H9 (cell line): ENCODE measurements at regions not wholly inside any gene's neighbourhood (a gene's known extent, or its start where the extent isn't known, plus 50 kb on each side); places are given as distances from the start of the nearest gene placed in this dataset.

Experiments
- DNase-seq: peaks from one replicate; pipeline ENCODE4 v3.0.0-alpha.2; 2017
- H2AFZ ChIP-seq: one replicate; pipeline ENCODE4 v1.6.1; 2013; ENCODE audit warnings: mild to moderate bottlenecking, low read length, control low read depth, moderate library complexity
- H2AK5ac ChIP-seq: 2 replicates; pipeline ENCODE4 v1.6.1; 2013; ENCODE audit warnings: low read length, control low read depth, mixed read lengths; ENCODE audit not compliant: insufficient read length
- H2BK120ac ChIP-seq: one replicate; pipeline ENCODE4 v1.6.1; 2013; ENCODE audit warnings: low read depth, mild to moderate bottlenecking, low read length, control low read depth, inconsistent platforms; ENCODE audit not compliant: poor library complexity, severe bottlenecking
- H2BK12ac ChIP-seq: 2 replicates; pipeline ENCODE4 v1.6.1; 2013; ENCODE audit warnings: low read length, control low read depth, mixed read lengths, low read depth; ENCODE audit not compliant: insufficient read length
- H2BK15ac ChIP-seq: 2 replicates; pipeline ENCODE4 v1.6.1; 2013; ENCODE audit warnings: low read depth, low read length, control low read depth
- H2BK20ac ChIP-seq: one replicate; pipeline ENCODE4 v1.6.1; 2013; ENCODE audit warnings: low read depth, mild to moderate bottlenecking, low read length, control low read depth, inconsistent platforms; ENCODE audit not compliant: poor library complexity, severe bottlenecking
- H2BK5ac ChIP-seq: 2 replicates; pipeline ENCODE4 v1.6.1; 2013; ENCODE audit warnings: low read length, control low read depth, mixed read lengths; ENCODE audit not compliant: insufficient read length
- H3K14ac ChIP-seq: 2 replicates; pipeline ENCODE4 v1.6.1; 2013; ENCODE audit warnings: low read length, control low read depth; ENCODE audit not compliant: insufficient read depth
- H3K18ac ChIP-seq: 2 replicates; pipeline ENCODE4 v1.6.1; 2013; ENCODE audit warnings: low read depth, mild to moderate bottlenecking, mixed read lengths, low read length, control low read depth; ENCODE audit not compliant: insufficient read length
- H3K23ac ChIP-seq: 2 replicates; pipeline ENCODE4 v1.6.1; 2013; ENCODE audit warnings: low read length, control low read depth, mixed read lengths, low read depth; ENCODE audit not compliant: insufficient read length
- H3K23me2 ChIP-seq: 2 replicates; pipeline ENCODE4 v1.6.1; 2013; ENCODE audit warnings: low read depth, mild to moderate bottlenecking, mixed read lengths, low read length, control low read depth; ENCODE audit not compliant: insufficient read length, poor library complexity, severe bottlenecking
- H3K27ac ChIP-seq: 2 replicates; pipeline ENCODE4 v1.5.1; 2013; ENCODE audit warnings: low read length, control low read depth, mixed read lengths, low read depth; ENCODE audit not compliant: insufficient read length
- H3K27me3 ChIP-seq: 2 replicates; pipeline ENCODE4 v1.6.1; 2013; ENCODE audit warnings: low read length, control low read depth, inconsistent platforms; ENCODE audit not compliant: insufficient read depth
- H3K4ac ChIP-seq: 2 replicates; pipeline ENCODE4 v1.6.1; 2013; ENCODE audit warnings: low read depth, mild to moderate bottlenecking, control low read depth, inconsistent platforms, low read length, moderate library complexity
- H3K4me1 ChIP-seq: 2 replicates; pipeline ENCODE4 v1.6.1; 2013; ENCODE audit warnings: low read length, control low read depth, inconsistent platforms; ENCODE audit not compliant: insufficient read depth
- H3K4me2 ChIP-seq: 2 replicates; pipeline ENCODE4 v1.6.1; 2013; ENCODE audit warnings: low read length, control low read depth, mixed read lengths; ENCODE audit not compliant: insufficient read length, insufficient read depth
- H3K56ac ChIP-seq: 2 replicates; pipeline ENCODE4 v1.6.1; 2013; ENCODE audit warnings: low read depth, mild to moderate bottlenecking, mixed read lengths, low read length, control low read depth; ENCODE audit not compliant: insufficient read length
- H3K79me1 ChIP-seq: 2 replicates; pipeline ENCODE4 v1.6.1; 2013; ENCODE audit warnings: low read depth, mild to moderate bottlenecking, moderate library complexity, low read length, control low read depth, inconsistent platforms; ENCODE audit not compliant: insufficient read depth, poor library complexity, severe bottlenecking
- H3K79me2 ChIP-seq: 2 replicates; pipeline ENCODE4 v1.6.1; 2013; ENCODE audit warnings: low read length, control low read depth, inconsistent platforms; ENCODE audit not compliant: insufficient read depth
- H3K9ac ChIP-seq: 2 replicates; pipeline ENCODE4 v1.6.1; 2013; ENCODE audit warnings: low read length, control low read depth, mixed read lengths; ENCODE audit not compliant: insufficient read length; ENCODE audit errors: extremely low read depth
- H3K9me3 ChIP-seq: one replicate; pipeline ENCODE4 v1.6.1; 2013; ENCODE audit warnings: low read depth, low read length, inconsistent platforms; ENCODE audit not compliant: control insufficient read depth
- H3T11ph ChIP-seq: one replicate; pipeline ENCODE4 v1.6.1; 2013; ENCODE audit warnings: mild to moderate bottlenecking, low read length, control low read depth, inconsistent platforms
- H4K20me1 ChIP-seq: one replicate; pipeline ENCODE4 v1.6.1; 2013; ENCODE audit not compliant: control insufficient read depth, insufficient read length, insufficient read depth
- H4K5ac ChIP-seq: 2 replicates; pipeline ENCODE4 v1.6.1; 2013; ENCODE audit warnings: low read depth, mild to moderate bottlenecking, mixed read lengths, low read length, control low read depth; ENCODE audit not compliant: insufficient read length
- H4K8ac ChIP-seq: replicated peaks from 2 replicates; pipeline ENCODE4 v1.6.1; 2013; ENCODE audit warnings: low read length, control low read depth, mixed read lengths, low read depth; ENCODE audit not compliant: insufficient read length
- H4K91ac ChIP-seq: 2 replicates; pipeline ENCODE4 v1.6.1; 2013; ENCODE audit warnings: low read depth, mild to moderate bottlenecking, moderate library complexity, mixed read lengths, low read length, control low read depth; ENCODE audit not compliant: insufficient read length
- H3K27ac Mint-ChIP-seq, 3 experiments: 2 replicates in 2 of 3; 3 replicates in 1 of 3; pipeline ENCODE4 v1.8.0; 2020 to 2021; ENCODE audit warnings: mixed read lengths in 3 of 3, mild to moderate bottlenecking in 1 of 3, moderate library complexity in 1 of 3
- H3K27me3 Mint-ChIP-seq: 2 replicates; pipeline ENCODE4 v1.8.0; 2021; ENCODE audit warnings: low read depth, mild to moderate bottlenecking, moderate library complexity, mixed read lengths
- H3K36me3 Mint-ChIP-seq, 3 experiments: 2 replicates in 2 of 3; 3 replicates in 1 of 3; pipeline ENCODE4 v1.8.0; 2020 to 2021; ENCODE audit warnings: low read depth in 3 of 3, mixed read lengths in 3 of 3; ENCODE audit not compliant: insufficient read depth in 1 of 3
- H3K4me1 Mint-ChIP-seq, 2 experiments: 2 replicates each; pipeline ENCODE4 v1.8.0; 2020; ENCODE audit warnings: mixed read lengths in 2 of 2
- H3K4me3 Mint-ChIP-seq, 2 experiments: 2 replicates in 1 of 2; 3 replicates in 1 of 2; pipeline ENCODE4 v1.8.0; 2020 to 2021; ENCODE audit warnings: mild to moderate bottlenecking in 2 of 2, mixed read lengths in 2 of 2, moderate library complexity in 1 of 2
- H3K9me3 Mint-ChIP-seq, 2 experiments: 2 replicates in 1 of 2; 3 replicates in 1 of 2; pipeline ENCODE4 v1.8.0; 2020; ENCODE audit warnings: mild to moderate bottlenecking in 2 of 2, mixed read lengths in 2 of 2, moderate library complexity in 1 of 2
- CTCF ChIP-seq: fragments of 200-600 bp; sonication (generic); conservative IDR thresholded peaks from 3 replicates; pipeline ENCODE4 v1.8.0; 2021; ENCODE audit warnings: antibody characterized with exemption, mild to moderate bottlenecking
- WGBS: extraction: QIAGEN DNeasy Blood & Tissue Kit; methylation state at CpG from one replicate; pipeline ENCODE4 v1.1.7; 2013; ENCODE audit warnings: missing lambda C conversion rate, low lambda C conversion rate, mixed read lengths; ENCODE audit not compliant: insufficient read length; ENCODE audit errors: extremely low coverage; 5-methylcytosine and 5-hydroxymethylcytosine counted together

- no peak overlapping the region for H3K18ac ChIP-seq
- H3K9ac ChIP-seq: no peak overlapping the region
- Mint-ChIP-seq H3K36me3 (no peaks in the 10 kb centered on the region), H3K27ac (no peak overlapping the region), H3K4me1 (0 out of 4 replicates have a peak, but pooled peaks cover 0 to 2% of the 10 kb centered on the region in 2 experiments), H3K27me3 (peaks cover 7% of the 10 kb centered on the region), H3K9me3 (no peaks in the 10 kb centered on the region), H3K4me3 (no peak overlapping the region)
- H2BK12ac ChIP-seq: no peak overlapping the region
- H3K27ac ChIP-seq: no peak overlapping the region
- H4K20me1 ChIP-seq: no peaks in the 10 kb centered on the region
- H3K79me2 ChIP-seq: no peaks in the 10 kb centered on the region
- H2BK20ac ChIP-seq: no peak overlapping the region
- H2BK120ac ChIP-seq: no peak overlapping the region
- H2BK15ac ChIP-seq: no peak overlapping the region
- no peak overlapping the region for H4K5ac ChIP-seq
- no peak overlapping the region for H3K56ac ChIP-seq
- H3K23me2 ChIP-seq: no peaks in the 10 kb centered on the region
- H3K79me1 ChIP-seq: no peaks in the 10 kb centered on the region
- H3K4me1 ChIP-seq: no peaks in the 10 kb centered on the region
- no peaks in the 10 kb centered on the region for H3K9me3 ChIP-seq
- H3K4ac ChIP-seq: no peak overlapping the region
- H3K14ac ChIP-seq: no peak overlapping the region
- H2AK5ac ChIP-seq: no peak overlapping the region
- no peak overlapping the region for H4K8ac ChIP-seq
- DNase-seq: no peak
- H2AFZ ChIP-seq: no peak overlapping the region
- H4K91ac ChIP-seq: no peak overlapping the region
- H3K23ac ChIP-seq: no peak overlapping the region
- no peak for TF ChIP-seq CTCF
- no peak overlapping the region for H3T11ph ChIP-seq
- H3K4me2 ChIP-seq: no peak overlapping the region
- H2BK5ac ChIP-seq: no peak overlapping the region
- H3K27me3 ChIP-seq: no peaks in the 10 kb centered on the region
- WGBS: no CpG with 5 or more reads among the region's 3 CpGs
These were observed 609.9 kb upstream of the RBFOX1 start for GRCh38 chr16:6722786-6723185.
